Mammary epithelial cell (primary cell): ENCODE measurements at regions not wholly inside any gene's neighbourhood (a gene's known extent, or its start where the extent isn't known, plus 50 kb on each side); places are given as distances from the start of the nearest gene placed in this dataset.

ENCODE experiments used
- CTCF ChIP-seq, 2 donors: IDR thresholded peaks in 1 of 2; conservative IDR thresholded peaks in 1 of 2; 2 replicates each; pipeline ENCODE4 v1.5.1; 2011 to 2012; ENCODE audit warnings: inconsistent platforms in 2 of 2, low read length in 2 of 2, mild to moderate bottlenecking in 2 of 2, control low read depth in 1 of 2, low read depth in 1 of 2; ENCODE audit not compliant: insufficient read depth in 1 of 2; ENCODE audit errors: extremely low read depth in 1 of 2
- EZH2 ChIP-seq: IDR thresholded peaks from 2 replicates; pipeline ENCODE4 v1.6.1; 2012; ENCODE audit warnings: low read length, inconsistent platforms, borderline replicate concordance

GRCh38 chr17:49906531-49907136 lies 58.8 kb upstream of the TAC4 start:
- TF ChIP-seq CTCF (conservative IDR thresholded peaks at IDR 0.05 in 1 of 2, IDR thresholded peaks at IDR 0.05 in 1 of 2; ENCODE audit: extremely low read depth in 1 of 2, insufficient read depth in 1 of 2, low read depth in 1 of 2, low read length in 2 of 2) (no peak), EZH2 (no peak)
